ENCODE measurements at regions not wholly inside any gene's neighbourhood (a gene's known extent, or its start where the extent isn't known, plus 50 kb on each side); places are given as distances from the start of the nearest gene placed in this dataset.

DNA sequence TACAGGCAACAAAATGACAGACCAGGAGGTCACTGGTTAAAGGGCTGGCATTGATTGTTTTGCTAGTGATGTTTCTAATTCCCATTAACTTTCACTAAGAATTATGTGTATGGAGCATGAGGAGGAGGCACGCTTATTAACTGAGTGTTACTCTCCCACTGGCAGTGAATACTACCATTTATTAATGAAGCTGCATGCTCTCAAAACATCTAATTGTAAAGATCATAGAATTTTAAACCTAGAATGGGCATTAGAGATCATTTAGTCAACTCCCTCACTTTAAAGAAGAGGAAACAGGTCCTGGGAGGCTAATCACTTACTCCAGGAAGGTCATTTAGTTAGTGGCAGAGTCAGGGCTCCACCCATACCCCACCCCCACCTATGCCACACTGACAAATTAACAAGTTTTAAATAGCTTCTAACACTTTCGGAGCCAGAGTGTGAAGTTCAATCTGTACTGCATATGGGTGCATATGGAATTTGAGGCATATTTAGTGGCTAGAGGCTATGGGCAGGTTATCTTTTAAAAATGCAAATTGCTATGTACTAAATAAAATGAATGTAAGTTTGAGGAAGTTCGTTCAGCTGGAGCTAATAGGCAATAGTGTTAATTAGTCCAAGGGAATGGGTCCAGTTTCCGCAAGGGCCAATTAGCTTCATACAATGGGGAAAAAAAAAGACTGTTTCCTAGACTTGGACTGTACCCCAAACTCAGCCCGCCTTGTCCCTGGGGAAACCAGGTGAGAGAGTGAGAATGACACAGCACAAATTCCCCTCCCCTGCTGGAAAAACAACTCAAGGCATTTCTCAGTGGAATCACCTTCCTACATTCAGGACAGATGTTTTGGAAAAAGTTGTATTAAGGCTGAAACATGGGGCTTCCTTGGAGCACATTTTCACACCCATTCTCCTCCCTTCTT is 178.8 kb downstream of the ICOS start:
- Histone ChIP-seq H4K20me1 (ENCODE audit: insufficient read depth, low read depth, low read length) (no peaks in the 10 kb centered on the region), H3K4me2 (ENCODE audit: low read depth, low read length, poor library complexity, severe bottlenecking) (no peak overlapping the region), H3K36me3 (ENCODE audit: insufficient read depth, low read length) (no peaks in the 10 kb centered on the region), H3K27me3 (ENCODE audit: low read length) (no peaks in the 10 kb centered on the region), H3K9ac (ENCODE audit: low read length) (no peak overlapping the region), H3K79me2 (ENCODE audit: low read length) (no peaks in the 10 kb centered on the region), H3K4me1 (ENCODE audit: low read length) (no peaks in the 10 kb centered on the region), H3K27ac (ENCODE audit: low read length) (no peak overlapping the region), H3K9me3 (ENCODE audit: low read length) (no peaks in the 10 kb centered on the region), H3K4me3 (ENCODE audit: low read length) (no peak overlapping the region), H3K9me2 (replicated peaks; ENCODE audit: insufficient read depth, low read length) (no peaks in the 10 kb centered on the region), H2AFZ (ENCODE audit: low read length) (no peak overlapping the region)
- DNase-seq = no peak

DNA sequence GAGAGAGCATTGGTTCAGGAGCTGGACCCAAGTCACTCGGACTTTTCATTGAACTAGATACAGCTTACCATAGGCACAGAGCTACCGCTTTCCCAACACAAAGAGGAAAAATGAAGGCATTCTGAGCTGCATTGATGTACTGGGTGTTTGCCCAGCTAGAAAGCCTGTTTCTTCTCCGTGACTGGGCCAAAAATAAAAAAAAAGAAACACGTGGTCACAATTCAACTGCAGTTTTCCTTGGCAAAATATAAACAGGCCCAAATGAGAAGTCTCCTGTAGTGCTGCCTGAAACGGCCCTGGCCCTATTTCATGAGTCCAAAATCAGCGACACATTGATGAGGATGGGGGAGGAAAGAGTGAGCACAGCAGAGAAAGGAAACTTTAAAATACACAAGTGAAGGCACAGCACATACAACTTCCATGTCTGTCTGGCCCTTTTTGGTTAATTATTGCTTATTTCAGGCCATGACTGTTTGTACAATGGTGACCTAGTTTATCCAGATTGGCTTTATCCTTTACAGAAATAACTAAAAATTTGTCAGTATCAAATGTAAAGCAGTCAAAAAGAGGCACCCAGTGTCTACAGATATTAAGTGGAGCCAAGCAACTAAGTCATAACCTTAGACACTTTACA is 179.7 kb downstream of the ICOS start:
- Histone ChIP-seq H3K4me2 (ENCODE audit: low read depth, low read length, poor library complexity, severe bottlenecking) (no peak overlapping the region), H3K27me3 (ENCODE audit: low read length) (no peaks in the 10 kb centered on the region), H3K27ac (ENCODE audit: low read length) (no peak overlapping the region), H3K79me2 (ENCODE audit: low read length) (no peaks in the 10 kb centered on the region), H3K9ac (ENCODE audit: low read length) (no peak overlapping the region), H3K9me3 (ENCODE audit: low read length) (no peaks in the 10 kb centered on the region), H4K20me1 (ENCODE audit: insufficient read depth, low read depth, low read length) (no peaks in the 10 kb centered on the region), H3K4me1 (ENCODE audit: low read length) (no peaks in the 10 kb centered on the region), H2AFZ (ENCODE audit: low read length) (no peak overlapping the region), H3K36me3 (ENCODE audit: insufficient read depth, low read length) (no peaks in the 10 kb centered on the region), H3K9me2 (replicated peaks; ENCODE audit: insufficient read depth, low read length) (no peaks in the 10 kb centered on the region), H3K4me3 (ENCODE audit: low read length) (no peak overlapping the region)
- DNase-seq = no peak

DNA sequence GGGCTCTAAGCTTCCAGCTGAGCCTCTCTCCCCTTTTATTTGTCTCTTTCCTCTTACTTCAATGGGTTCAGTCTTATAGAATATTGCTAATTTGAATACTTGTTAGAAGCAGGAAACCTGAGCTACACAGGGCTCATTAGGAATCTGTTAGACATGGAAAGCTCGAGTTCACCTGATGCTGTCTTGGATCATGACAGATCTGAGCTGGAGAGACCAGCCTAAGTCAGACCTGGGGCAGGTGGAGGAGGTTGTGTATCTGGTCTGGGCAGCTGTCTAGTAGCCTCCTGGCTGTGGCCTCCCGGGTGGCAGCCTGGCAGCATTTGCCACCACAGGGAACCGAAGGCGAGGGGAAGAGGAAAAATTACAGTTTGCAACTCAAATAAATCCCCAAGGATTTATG is 185.9 kb downstream of the ICOS start:
- no peaks in the 10 kb centered on the region for H3K4me1 ChIP-seq (ENCODE audit: low read length)
- no peaks in the 10 kb centered on the region; the same call in 1 of the 2 replicates for H3K27me3 ChIP-seq (ENCODE audit: low read length)
- no peaks in the 10 kb centered on the region for H3K36me3 ChIP-seq (ENCODE audit: insufficient read depth, low read length)
- H3K79me2 ChIP-seq (ENCODE audit: low read length) = no peaks in the 10 kb centered on the region
- H3K9ac ChIP-seq (ENCODE audit: low read length) = no peak overlapping the region
- no peak for DNase-seq
- H3K4me2 ChIP-seq (ENCODE audit: low read depth, low read length, poor library complexity, severe bottlenecking) = no peak overlapping the region
- H2AFZ ChIP-seq (ENCODE audit: low read length) = no peak overlapping the region
- H3K27ac ChIP-seq (ENCODE audit: low read length) = no peak overlapping the region
- no peaks in the 10 kb centered on the region for H4K20me1 ChIP-seq (ENCODE audit: insufficient read depth, low read depth, low read length)
- H3K9me2 ChIP-seq (replicated peaks; ENCODE audit: insufficient read depth, low read length) = no peaks in the 10 kb centered on the region
- H3K9me3 ChIP-seq (ENCODE audit: low read length) = no peaks in the 10 kb centered on the region
- H3K4me3 ChIP-seq (ENCODE audit: low read length) = no peak overlapping the region

DNA sequence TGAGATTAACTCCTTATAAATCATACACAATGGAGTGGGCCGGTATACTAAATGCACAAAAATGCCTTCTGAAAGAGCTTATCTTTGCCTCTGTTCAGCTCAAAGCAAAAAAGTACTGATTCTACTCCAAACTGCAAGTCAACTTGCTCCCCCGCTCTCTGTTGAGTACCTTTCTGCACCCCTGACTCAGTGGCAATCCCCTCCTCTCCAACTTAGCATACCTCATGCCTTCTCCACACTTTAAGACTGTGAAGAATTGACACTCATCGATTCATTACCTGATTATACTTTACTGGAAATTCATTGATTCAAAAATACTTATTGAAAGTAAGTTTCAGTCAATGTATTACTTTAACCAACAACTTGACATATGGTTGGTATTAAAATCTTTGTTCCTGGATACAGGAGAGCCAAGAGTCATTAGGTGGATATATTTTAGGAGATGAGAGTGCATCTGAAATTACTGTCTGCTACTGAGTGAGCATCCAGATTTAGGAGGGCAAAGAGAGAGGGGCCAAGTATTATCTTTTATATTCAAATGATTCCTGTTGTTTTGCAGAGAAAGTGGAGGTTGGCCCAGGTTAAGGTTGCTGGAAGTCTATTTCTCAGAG is 187.7 kb downstream of the ICOS start:
- Histone ChIP-seq H3K9me2 (replicated peaks; ENCODE audit: insufficient read depth, low read length) (no peaks in the 10 kb centered on the region), H3K27ac (ENCODE audit: low read length) (no peak overlapping the region), H3K4me1 (ENCODE audit: low read length) (no peaks in the 10 kb centered on the region), H2AFZ (ENCODE audit: low read length) (no peak overlapping the region), H3K79me2 (ENCODE audit: low read length) (no peaks in the 10 kb centered on the region), H3K4me2 (ENCODE audit: low read depth, low read length, poor library complexity, severe bottlenecking) (no peak overlapping the region), H4K20me1 (ENCODE audit: insufficient read depth, low read depth, low read length) (no peaks in the 10 kb centered on the region), H3K4me3 (ENCODE audit: low read length) (no peak overlapping the region), H3K9me3 (ENCODE audit: low read length) (no peaks in the 10 kb centered on the region), H3K9ac (ENCODE audit: low read length) (no peak overlapping the region), H3K27me3 (ENCODE audit: low read length) (no peaks in the 10 kb centered on the region; the same call in 1 of the 2 replicates), H3K36me3 (ENCODE audit: insufficient read depth, low read length) (no peaks in the 10 kb centered on the region)
- no peak for DNase-seq

DNA sequence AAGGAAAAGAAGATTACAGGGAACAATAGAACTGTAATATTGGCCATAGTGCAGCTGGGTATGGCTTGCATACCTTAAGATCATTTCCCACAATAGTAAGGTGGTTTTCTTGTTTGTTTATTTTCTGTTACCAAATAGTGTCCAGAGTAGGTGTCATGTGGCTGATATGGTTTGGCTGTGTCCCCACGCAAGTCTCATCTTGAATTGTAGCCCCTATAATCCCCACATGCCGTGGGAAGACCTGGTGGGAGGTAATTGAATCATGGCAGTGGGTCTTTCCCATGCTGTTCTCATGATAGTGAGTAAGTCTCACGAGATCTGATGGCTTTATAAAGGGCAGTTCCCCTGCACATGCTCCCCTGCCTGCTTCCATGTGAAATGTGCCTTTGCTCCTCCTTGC is 190.1 kb downstream of the ICOS start:
- H3K79me2 ChIP-seq (ENCODE audit: low read length) = no peaks in the 10 kb centered on the region
- H3K4me3 ChIP-seq (ENCODE audit: low read length) = no peak overlapping the region
- H3K36me3 ChIP-seq (ENCODE audit: insufficient read depth, low read length) = no peaks in the 10 kb centered on the region
- no peaks in the 10 kb centered on the region for H3K4me1 ChIP-seq (ENCODE audit: low read length)
- no peak overlapping the region for H3K27ac ChIP-seq (ENCODE audit: low read length)
- H3K9me2 ChIP-seq (replicated peaks; ENCODE audit: insufficient read depth, low read length) = no peaks in the 10 kb centered on the region
- H3K9ac ChIP-seq (ENCODE audit: low read length) = no peak overlapping the region
- DNase-seq = no peak
- no peak overlapping the region for H2AFZ ChIP-seq (ENCODE audit: low read length)
- no peaks in the 10 kb centered on the region; the same call in 1 of the 2 replicates for H3K27me3 ChIP-seq (ENCODE audit: low read length)
- H4K20me1 ChIP-seq (ENCODE audit: insufficient read depth, low read depth, low read length) = no peaks in the 10 kb centered on the region
- H3K9me3 ChIP-seq (ENCODE audit: low read length) = no peaks in the 10 kb centered on the region
- no peak overlapping the region for H3K4me2 ChIP-seq (ENCODE audit: low read depth, low read length, poor library complexity, severe bottlenecking)

DNA sequence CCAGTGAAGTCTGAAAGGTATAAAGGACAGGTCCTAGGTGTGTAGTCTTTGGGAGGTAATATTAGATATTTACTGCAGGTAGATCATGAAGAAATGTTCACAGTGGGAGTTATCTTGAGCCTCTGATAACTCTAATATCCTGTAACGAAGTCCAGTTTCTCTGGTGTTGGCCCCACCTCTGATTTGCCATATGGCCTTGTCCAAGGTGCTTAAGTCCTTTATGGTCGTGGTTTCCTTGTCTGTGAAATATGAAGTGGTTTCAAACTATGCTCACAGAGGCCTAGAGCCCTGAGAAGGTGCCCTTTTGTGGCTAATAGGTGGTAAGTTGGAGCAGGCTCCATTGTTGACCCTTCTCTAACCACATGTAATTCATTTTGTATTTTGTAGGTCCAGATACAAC is 190.7 kb downstream of the ICOS start:
- Histone ChIP-seq H3K9me3 (ENCODE audit: low read length) (no peaks in the 10 kb centered on the region), H3K9me2 (replicated peaks; ENCODE audit: insufficient read depth, low read length) (no peaks in the 10 kb centered on the region), H2AFZ (ENCODE audit: low read length) (no peak overlapping the region), H3K4me2 (ENCODE audit: low read depth, low read length, poor library complexity, severe bottlenecking) (no peak overlapping the region), H3K27me3 (ENCODE audit: low read length) (no peaks in the 10 kb centered on the region), H3K27ac (ENCODE audit: low read length) (no peak overlapping the region), H3K4me1 (ENCODE audit: low read length) (no peaks in the 10 kb centered on the region), H3K4me3 (ENCODE audit: low read length) (no peak overlapping the region), H3K9ac (ENCODE audit: low read length) (no peak overlapping the region), H3K36me3 (ENCODE audit: insufficient read depth, low read length) (no peaks in the 10 kb centered on the region), H4K20me1 (ENCODE audit: insufficient read depth, low read depth, low read length) (no peaks in the 10 kb centered on the region), H3K79me2 (ENCODE audit: low read length) (no peaks in the 10 kb centered on the region)
- no peak for DNase-seq

DNA sequence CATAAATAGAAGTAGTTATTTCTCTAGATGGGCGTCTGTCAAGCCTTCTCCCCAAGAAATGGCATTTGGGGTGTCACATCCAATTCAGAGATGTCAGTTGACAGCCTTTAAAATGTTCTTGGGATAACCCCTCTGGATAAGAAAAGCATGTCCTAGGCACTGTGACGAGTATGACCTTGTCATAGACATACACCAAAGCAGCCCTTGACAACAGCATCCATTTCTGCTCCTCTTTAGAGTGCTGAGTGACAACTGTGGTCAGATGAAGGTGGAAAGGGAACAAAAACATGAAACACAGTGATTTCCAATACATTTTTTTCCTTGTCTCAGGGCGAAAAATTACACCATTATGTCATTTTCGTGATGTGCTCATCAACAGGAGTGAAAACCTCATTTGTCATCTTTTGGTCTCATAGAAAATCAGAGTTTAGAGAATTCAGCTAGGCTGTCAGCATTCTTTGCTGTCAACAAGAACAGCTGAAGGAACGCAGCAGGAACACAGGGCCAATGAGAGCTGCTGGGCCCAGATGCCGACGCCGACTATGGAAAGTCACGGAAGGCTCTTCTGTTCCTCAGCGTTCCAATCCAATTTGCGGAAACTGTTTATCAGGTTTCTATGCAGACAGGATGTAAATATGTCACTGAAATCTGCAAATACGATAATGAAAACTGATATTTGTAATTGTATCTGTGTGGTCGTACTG is 193.2 kb downstream of the ICOS start:
- no peaks in the 10 kb centered on the region for H3K9me2 ChIP-seq (replicated peaks; ENCODE audit: insufficient read depth, low read length)
- H3K4me3 ChIP-seq (ENCODE audit: low read length) = no peak overlapping the region
- no peaks in the 10 kb centered on the region for H3K27me3 ChIP-seq (ENCODE audit: low read length)
- DNase-seq = no peak
- no peaks in the 10 kb centered on the region for H3K9me3 ChIP-seq (ENCODE audit: low read length)
- H3K79me2 ChIP-seq (ENCODE audit: low read length) = no peaks in the 10 kb centered on the region
- H3K9ac ChIP-seq (ENCODE audit: low read length) = no peak overlapping the region
- no peaks in the 10 kb centered on the region for H3K36me3 ChIP-seq (ENCODE audit: insufficient read depth, low read length)
- H3K27ac ChIP-seq (ENCODE audit: low read length) = no peak overlapping the region
- H4K20me1 ChIP-seq (ENCODE audit: insufficient read depth, low read depth, low read length) = no peaks in the 10 kb centered on the region
- H3K4me2 ChIP-seq (ENCODE audit: low read depth, low read length, poor library complexity, severe bottlenecking) = no peak overlapping the region
- H3K4me1 ChIP-seq (ENCODE audit: low read length) = no peaks in the 10 kb centered on the region
- H2AFZ ChIP-seq (ENCODE audit: low read length) = no peak overlapping the region

DNA sequence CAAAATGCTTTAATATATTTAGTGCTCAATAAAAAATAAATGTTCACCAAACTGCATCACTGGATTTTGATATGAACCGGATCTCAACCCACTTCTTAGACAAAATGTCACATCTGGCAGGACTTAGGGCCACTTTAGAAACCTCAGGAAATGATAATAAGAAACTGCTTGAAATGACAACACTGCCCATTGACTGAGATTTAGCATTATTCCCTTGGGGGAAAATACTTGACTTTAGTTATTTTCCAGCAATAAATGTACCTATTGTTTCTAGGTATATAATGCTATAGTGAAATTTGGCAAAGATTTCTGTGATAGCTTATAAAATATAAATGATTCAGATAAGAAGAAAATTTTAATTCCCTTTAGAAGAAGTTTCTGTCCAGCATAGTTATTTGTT is 195.1 kb downstream of the ICOS start:
- H3K9ac ChIP-seq (ENCODE audit: low read length) = no peak overlapping the region
- no peaks in the 10 kb centered on the region for H3K27me3 ChIP-seq (ENCODE audit: low read length)
- H3K9me3 ChIP-seq (ENCODE audit: low read length) = no peaks in the 10 kb centered on the region
- DNase-seq = no peak
- no peak overlapping the region for H3K4me2 ChIP-seq (ENCODE audit: low read depth, low read length, poor library complexity, severe bottlenecking)
- H2AFZ ChIP-seq (ENCODE audit: low read length) = no peak overlapping the region
- no peak overlapping the region for H3K27ac ChIP-seq (ENCODE audit: low read length)
- no peaks in the 10 kb centered on the region for H3K9me2 ChIP-seq (replicated peaks; ENCODE audit: insufficient read depth, low read length)
- no peaks in the 10 kb centered on the region for H3K36me3 ChIP-seq (ENCODE audit: insufficient read depth, low read length)
- no peaks in the 10 kb centered on the region for H4K20me1 ChIP-seq (ENCODE audit: insufficient read depth, low read depth, low read length)
- H3K4me3 ChIP-seq (ENCODE audit: low read length) = no peak overlapping the region
- H3K4me1 ChIP-seq (ENCODE audit: low read length) = no peaks in the 10 kb centered on the region
- no peaks in the 10 kb centered on the region for H3K79me2 ChIP-seq (ENCODE audit: low read length)
